CD4-positive, CD25-positive, alpha-beta regulatory T cell (primary cell): ENCODE measurements at regions not wholly inside any gene's neighbourhood (a gene's known extent, or its start where the extent isn't known, plus 50 kb on each side); places are given as distances from the start of the nearest gene placed in this dataset.
"Not testable (repeated sequence)": the region's sequence is repeated elsewhere in the genome, so short reads cannot be mapped to it uniquely, and the experiment has no call there.

ENCODE experiments used
- ATAC-seq, 2 donors: fragments of 150-1000 bp; cut with Tn5 transposase; one replicate each; pipeline ENCODE4 v1.10.0; 2021; ENCODE audit warnings: low read depth in 2 of 2, moderate number of reproducible peaks in 2 of 2, moderate library complexity in 1 of 2
- DNase-seq, 3 donors: peaks; one replicate each; pipeline versions ENCODE4 v3.0.0 to v3.0.0-alpha.2; 2012 to 2022; ENCODE audit warnings: mixed read lengths in 1 of 3
- H3K27ac ChIP-seq: one replicate; pipeline ENCODE4 v1.7.0; 2013; ENCODE audit warnings: mild to moderate bottlenecking, low read length; ENCODE audit not compliant: insufficient read depth, poor library complexity, severe bottlenecking
- H3K27me3 ChIP-seq: one replicate; pipeline ENCODE4 v1.7.0; 2013; ENCODE audit warnings: low read length; ENCODE audit not compliant: control insufficient read depth, insufficient read depth
- H3K36me3 ChIP-seq: one replicate; pipeline ENCODE4 v1.7.0; 2013; ENCODE audit warnings: mild to moderate bottlenecking, low read length, moderate library complexity; ENCODE audit not compliant: control insufficient read depth, insufficient read depth
- H3K4me1 ChIP-seq: 2 replicates; pipeline ENCODE4 v1.7.0; 2013; ENCODE audit warnings: mild to moderate bottlenecking, low read length; ENCODE audit not compliant: insufficient read depth, control insufficient read depth, poor library complexity, severe bottlenecking
- H3K4me3 ChIP-seq: one replicate; pipeline ENCODE4 v1.7.0; 2013; ENCODE audit warnings: low read depth, mild to moderate bottlenecking, low read length, moderate library complexity
- H3K9me3 ChIP-seq, 2 experiments: 1 replicate in 1 of 2; 2 replicates in 1 of 2; pipeline ENCODE4 v1.7.0; 2013; ENCODE audit warnings: low read length in 2 of 2, mild to moderate bottlenecking in 1 of 2, moderate library complexity in 1 of 2; ENCODE audit not compliant: control insufficient read depth in 2 of 2
- H3K27ac Mint-ChIP-seq, 3 donors: one replicate each; pipeline ENCODE4 v1.8.0; 2020 to 2022; ENCODE audit warnings: mild to moderate bottlenecking in 3 of 3, mixed read lengths in 3 of 3, moderate library complexity in 2 of 3
- H3K27me3 Mint-ChIP-seq: one replicate; pipeline ENCODE4 v1.8.0; 2022; ENCODE audit warnings: mild to moderate bottlenecking, mixed read lengths
- H3K36me3 Mint-ChIP-seq: one replicate; pipeline ENCODE4 v1.8.0; 2020; ENCODE audit warnings: mixed read lengths
- H3K4me1 Mint-ChIP-seq, 4 donors: one replicate each; pipeline ENCODE4 v1.8.0; 2020 to 2022; ENCODE audit warnings: mixed read lengths in 4 of 4, mild to moderate bottlenecking in 1 of 4
- H3K4me3 Mint-ChIP-seq, 4 donors: one replicate each; pipeline ENCODE4 v1.8.0; 2020 to 2022; ENCODE audit warnings: mild to moderate bottlenecking in 4 of 4, mixed read lengths in 4 of 4, moderate library complexity in 3 of 4
- H3K9me3 Mint-ChIP-seq, 7 donors: one replicate each; pipeline ENCODE4 v1.8.0; 2020 to 2022; ENCODE audit warnings: mixed read lengths in 7 of 7, mild to moderate bottlenecking in 3 of 7, moderate library complexity in 2 of 7

- no peaks in the 10 kb centered on the region for H3K36me3 Mint-ChIP-seq
- no peaks in the 10 kb centered on the region for H3K4me1 Mint-ChIP-seq
- no peaks in the 10 kb centered on the region for H3K27me3 ChIP-seq
- no peak overlapping the region for H3K27ac ChIP-seq
- H3K9me3 ChIP-seq = no peaks in the 10 kb centered on the region
- H3K4me3 Mint-ChIP-seq = no peak overlapping the region
- no peak overlapping the region for H3K27ac Mint-ChIP-seq
- no peak overlapping the region for H3K4me3 ChIP-seq
- no peaks in the 10 kb centered on the region for H3K4me1 ChIP-seq
- DNase-seq (no peak), ATAC-seq (no peak)
- no peaks in the 10 kb centered on the region for H3K27me3 Mint-ChIP-seq
- H3K9me3 Mint-ChIP-seq = peaks cover 0 to 2% (median 0%) of the 10 kb centered on the region in 7 donors
- no peaks in the 10 kb centered on the region for H3K36me3 ChIP-seq
These were observed 91.0 kb upstream of the DAPK1 start for GRCh38 chr9:87406543-87407166.

- H3K36me3 Mint-ChIP-seq, H3K27me3 ChIP-seq, H3K36me3 ChIP-seq, ATAC-seq, H3K27me3 Mint-ChIP-seq, H3K4me1 ChIP-seq, DNase-seq, H3K27ac Mint-ChIP-seq, H3K4me3 Mint-ChIP-seq, H3K4me1 Mint-ChIP-seq, H3K9me3 Mint-ChIP-seq, H3K4me3 ChIP-seq, H3K27ac ChIP-seq, H3K9me3 ChIP-seq: not testable (repeated sequence)
These were observed 87.3 kb upstream of the DAPK1 start for GRCh38 chr9:87410047-87411005.

DNA sequence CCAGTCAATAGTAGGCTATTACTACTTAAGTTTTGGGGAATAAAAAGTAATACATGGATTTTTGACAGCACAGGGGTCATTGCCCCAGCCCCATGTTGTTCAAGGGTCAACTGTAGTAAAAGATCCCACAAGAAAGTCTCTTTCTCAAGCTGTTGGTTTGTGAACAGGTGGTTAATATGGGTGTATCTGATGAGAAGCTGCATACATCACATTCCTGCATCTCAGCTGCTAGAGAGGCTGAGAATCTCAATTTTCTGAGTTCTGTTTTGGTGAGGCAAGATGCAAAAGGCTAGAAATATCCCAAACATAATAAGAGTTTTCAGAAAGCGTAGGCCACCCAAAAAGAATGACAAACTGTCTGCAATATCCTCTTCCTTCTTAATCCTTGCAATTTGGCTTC is 76.8 kb upstream of the DAPK1 start:
- Histone ChIP-seq H3K9me3 (no peaks in the 10 kb centered on the region), H3K27me3 (no peaks in the 10 kb centered on the region), H3K36me3 (no peaks in the 10 kb centered on the region), H3K4me1 (no peaks in the 10 kb centered on the region), H3K4me3 (no peak overlapping the region), H3K27ac (no peak overlapping the region)
- Mint-ChIP-seq H3K4me1 (no peaks in the 10 kb centered on the region), H3K27ac (no peak overlapping the region), H3K4me3 (no peak overlapping the region), H3K9me3 (peaks cover 0 to 8% (median 3%) of the 10 kb centered on the region in 7 donors), H3K36me3 (peaks cover 3% of the 10 kb centered on the region), H3K27me3 (peaks cover 4% of the 10 kb centered on the region)
- no peak for ATAC-seq
- DNase-seq = no peak

GRCh38 chr9:87421734-87422133 is 75.9 kb upstream of the DAPK1 start:
- Mint-ChIP-seq H3K27ac (no peak overlapping the region), H3K36me3 (peaks cover 3% of the 10 kb centered on the region), H3K4me1 (no peaks in the 10 kb centered on the region), H3K9me3 (peaks cover 0 to 8% (median 5%) of the 10 kb centered on the region in 7 donors), H3K27me3 (peaks cover 4% of the 10 kb centered on the region), H3K4me3 (no peak overlapping the region)
- no peak overlapping the region for H3K27ac ChIP-seq
- H3K4me3 ChIP-seq = no peak overlapping the region
- DNase-seq (no peak), ATAC-seq (no peak)
- no peaks in the 10 kb centered on the region for H3K9me3 ChIP-seq
- no peaks in the 10 kb centered on the region for H3K27me3 ChIP-seq
- no peaks in the 10 kb centered on the region for H3K4me1 ChIP-seq
- H3K36me3 ChIP-seq = no peaks in the 10 kb centered on the region

DNA sequence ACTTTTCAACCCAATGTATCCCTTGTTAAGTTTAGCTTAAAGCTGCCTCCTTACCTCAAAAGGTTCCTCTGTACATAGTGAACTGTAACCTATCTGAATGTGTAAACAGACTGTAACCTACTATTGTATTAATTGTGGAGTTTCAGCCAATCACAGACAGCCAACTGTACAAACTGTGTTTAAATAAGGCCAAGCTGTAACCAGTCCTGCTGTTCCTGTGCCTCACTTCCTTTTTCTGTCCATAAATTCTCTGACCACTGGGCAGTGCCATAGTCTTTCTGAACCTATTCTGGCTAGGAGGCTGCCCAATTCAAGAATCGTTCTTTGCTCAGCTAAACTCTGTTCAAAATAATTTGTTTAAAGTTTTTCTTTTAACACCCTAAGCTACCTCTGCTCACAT is 74.7 kb upstream of the DAPK1 start:
- DNase-seq = no peak
- ATAC-seq = no peak
- peaks cover 0 to 8% (median 5%) of the 10 kb centered on the region in 7 donors for H3K9me3 Mint-ChIP-seq
- no peaks in the 10 kb centered on the region for H3K4me1 Mint-ChIP-seq
- H3K27ac Mint-ChIP-seq = no peak overlapping the region
- H3K4me1 ChIP-seq = no peaks in the 10 kb centered on the region
- H3K9me3 ChIP-seq = no peaks in the 10 kb centered on the region
- no peak overlapping the region for H3K4me3 ChIP-seq
- H3K27me3 ChIP-seq = no peaks in the 10 kb centered on the region
- H3K27ac ChIP-seq = no peak overlapping the region
- H3K36me3 Mint-ChIP-seq = peaks cover 3% of the 10 kb centered on the region
- H3K36me3 ChIP-seq = no peaks in the 10 kb centered on the region
- H3K27me3 Mint-ChIP-seq = peaks cover 4% of the 10 kb centered on the region
- no peak overlapping the region for H3K4me3 Mint-ChIP-seq

DNA sequence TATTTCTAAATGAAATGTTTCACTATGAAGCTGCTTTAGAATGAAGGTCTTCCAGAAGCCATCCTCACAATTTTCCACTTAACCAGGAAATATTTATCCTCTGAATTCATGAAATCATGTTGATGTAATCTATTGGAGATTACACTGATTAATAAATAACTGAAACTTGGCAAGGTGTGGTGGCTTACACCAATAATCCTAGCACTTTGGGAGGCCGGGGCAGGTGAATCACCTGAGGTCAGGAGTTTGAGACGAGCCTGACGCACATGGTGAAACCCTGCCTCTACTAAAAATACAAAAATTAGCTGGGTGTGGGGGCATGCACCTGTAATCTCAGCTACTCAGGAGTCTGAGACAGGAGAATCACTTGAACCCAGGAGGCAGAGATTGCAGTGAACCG is 73.8 kb upstream of the DAPK1 start:
- not testable (repeated sequence) for H3K27ac ChIP-seq, ATAC-seq, H3K27me3 Mint-ChIP-seq, H3K36me3 ChIP-seq, H3K27me3 ChIP-seq, H3K4me1 ChIP-seq, H3K4me3 ChIP-seq, H3K9me3 ChIP-seq, H3K9me3 Mint-ChIP-seq, H3K4me1 Mint-ChIP-seq, H3K27ac Mint-ChIP-seq, DNase-seq, H3K4me3 Mint-ChIP-seq, H3K36me3 Mint-ChIP-seq

DNA sequence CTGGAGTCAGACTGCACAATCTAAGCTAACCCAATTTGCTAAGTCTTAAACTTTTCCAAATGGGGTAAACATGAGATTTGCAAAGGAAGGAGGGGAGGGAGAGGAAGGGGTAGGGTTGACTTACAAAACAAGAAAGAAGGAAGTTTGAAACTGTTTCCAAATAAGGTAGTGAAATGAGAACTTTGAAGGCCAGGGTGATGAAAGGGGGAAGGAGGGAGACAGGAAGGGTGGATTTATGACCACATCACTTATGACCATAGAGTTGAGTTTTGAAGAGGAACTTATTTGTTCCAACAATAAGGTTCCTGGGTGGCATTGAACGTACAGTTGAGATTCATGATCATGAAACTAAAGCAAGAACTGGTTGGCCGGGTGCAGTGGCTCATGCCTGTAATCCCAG is 72.5 kb upstream of the DAPK1 start:
- no peaks in the 10 kb centered on the region for H3K36me3 ChIP-seq
- H3K27ac ChIP-seq = no peak overlapping the region
- H3K4me1 ChIP-seq = no peaks in the 10 kb centered on the region
- Mint-ChIP-seq H3K27me3 (no peaks in the 10 kb centered on the region), H3K9me3 (peaks cover 0 to 8% (median 5%) of the 10 kb centered on the region in 7 donors), H3K4me3 (no peak overlapping the region), H3K27ac (no peak overlapping the region), H3K4me1 (no peaks in the 10 kb centered on the region), H3K36me3 (peaks cover 3% of the 10 kb centered on the region)
- no peak overlapping the region for H3K4me3 ChIP-seq
- no peaks in the 10 kb centered on the region for H3K9me3 ChIP-seq
- ATAC-seq (no peak), DNase-seq (no peak)
- no peaks in the 10 kb centered on the region for H3K27me3 ChIP-seq
